K562 (cell line): ENCODE measurements at regions not wholly inside any gene's neighbourhood (a gene's known extent, or its start where the extent isn't known, plus 50 kb on each side); places are given as distances from the start of the nearest gene placed in this dataset.
A peak's percentile ranks its signal among the peaks of the same experiment; 100 is the strongest.

Source experiments
- ATAC-seq: fragments of 200-7000 bp; cut with Tn5 transposase; 3 replicates; pipeline ENCODE4 v1.9.1; 2020; ENCODE audit warnings: moderate library complexity
- BruUV-seq: library from RNA; stranded (reverse); fragments of 400-500 nt; replicated peaks from 2 replicates; lab custom pipeline; 2021; lab: Mats Ljungman, UMichigan
- CTCF ChIA-PET: fragments of 300-600 bp; formaldehyde crosslinking; extraction: SDS; loops from one replicate; lab custom pipeline; 2021; ENCODE audit warnings: low intra/inter-chr PET ratio; lab: Yijun Ruan, JAX
- POLR2A ChIA-PET: fragments of 300-600, 350-650 bp; sonication (Branson Sonifier 250); formaldehyde crosslinking; extraction: SDS; loops from one replicate; lab custom pipeline; 2021; ENCODE audit warnings: antibody characterized with exemption, inconsistent platforms; lab: Yijun Ruan, JAX
- DNase-seq, 4 experiments: peaks; one replicate each; pipeline versions ENCODE4 v3.0.0 to v3.0.0-alpha.2; 2011 to 2018; ENCODE audit warnings: low spot score in 3 of 4, mixed read lengths in 3 of 4; ENCODE audit errors: extremely low read depth in 1 of 4
- FAIRE-seq: peaks from 2 replicates; lab custom pipeline; 2011; peaks lifted over from hg19 to GRCh38; lab: Jason Lieb, UNC
- H2AFZ ChIP-seq: 2 replicates; pipeline ENCODE4 v1.6.0; 2011; ENCODE audit warnings: low read depth, low read length, control low read depth, inconsistent platforms
- H3K27ac ChIP-seq: fragments of 200-600 bp; 3 replicates; pipeline ENCODE4 v1.8.0; 2011; ENCODE audit warnings: low read depth, mild to moderate bottlenecking, control low read depth, inconsistent platforms, low read length, moderate library complexity, mixed read lengths; ENCODE audit errors: extremely low read depth
- H3K27me3 ChIP-seq, 2 experiments: fragments of 300-600 bp in 1 of 2; 2 replicates in 1 of 2; 3 replicates in 1 of 2; pipeline versions ENCODE4 v1.6.0 to v1.8.0; 2011; ENCODE audit warnings: inconsistent platforms in 2 of 2, low read length in 2 of 2, mild to moderate bottlenecking in 1 of 2, mixed read lengths in 1 of 2, moderate library complexity in 1 of 2; ENCODE audit not compliant: control insufficient read depth in 2 of 2, insufficient read depth in 2 of 2
- H3K36me3 ChIP-seq: fragments of 300-600 bp; 3 replicates; pipeline ENCODE4 v1.8.0; 2011; ENCODE audit warnings: mild to moderate bottlenecking, low read length, inconsistent platforms; ENCODE audit not compliant: control insufficient read depth, insufficient read depth
- H3K4me1 ChIP-seq, 2 experiments: fragments of 200-600 bp in 1 of 2; replicated peaks in 1 of 2; 2 replicates in 1 of 2; 3 replicates in 1 of 2; pipeline versions ENCODE4 v1.5.1 to v1.8.0; 2011; ENCODE audit warnings: inconsistent platforms in 2 of 2, low read length in 2 of 2, mild to moderate bottlenecking in 1 of 2, mixed read lengths in 1 of 2, moderate library complexity in 1 of 2; ENCODE audit not compliant: control insufficient read depth in 2 of 2, insufficient read depth in 2 of 2
- H3K4me2 ChIP-seq: 2 replicates; pipeline ENCODE4 v1.6.1; 2011; ENCODE audit warnings: low read length, control low read depth, inconsistent platforms, mixed read lengths; ENCODE audit not compliant: insufficient read depth
- H3K4me3 ChIP-seq: fragments of 200-600 bp; sonication (generic), shearing (Covaris generic); 2 replicates; pipeline ENCODE4 v1.5.1; 2016; ENCODE audit warnings: control low read depth, inconsistent platforms
- H3K79me2 ChIP-seq: fragments of 200-600 bp; 3 replicates; pipeline ENCODE4 v1.8.0; 2011; ENCODE audit warnings: low read length, inconsistent platforms; ENCODE audit not compliant: control insufficient read depth, insufficient read depth
- H3K9ac ChIP-seq, 2 experiments: 2 replicates each; pipeline versions ENCODE4 v1.6.0 to v1.6.1; 2011; ENCODE audit warnings: low read depth in 2 of 2, low read length in 2 of 2, control low read depth in 1 of 2, inconsistent platforms in 1 of 2, mild to moderate bottlenecking in 1 of 2, mixed read lengths in 1 of 2; ENCODE audit not compliant: insufficient read depth in 1 of 2
- H3K9me1 ChIP-seq: one replicate; pipeline ENCODE4 v1.6.0; 2011; ENCODE audit warnings: inconsistent platforms, mild to moderate bottlenecking, low read length, moderate library complexity; ENCODE audit not compliant: control insufficient read depth, insufficient read depth
- H3K9me3 ChIP-seq: replicated peaks from 2 replicates; pipeline ENCODE4 v1.5.1; 2011; ENCODE audit warnings: low read depth, low read length, inconsistent platforms; ENCODE audit not compliant: control insufficient read depth, insufficient read depth
- H4K20me1 ChIP-seq: replicated peaks from 2 replicates; pipeline ENCODE4 v1.6.1; 2011; ENCODE audit warnings: low read length, inconsistent platforms, mixed read lengths; ENCODE audit not compliant: control insufficient read depth, insufficient read depth
- ATF3 ChIP-seq, 2 experiments: fragments of 450-650 bp in 1 of 2; sonication (generic) in 1 of 2; formaldehyde crosslinking in 1 of 2; IDR thresholded peaks in 1 of 2; conservative IDR thresholded peaks in 1 of 2; 2 replicates each; pipeline versions ENCODE4 v1.6.1 to v1.8.1; 2016 to 2023; ENCODE audit warnings: mild to moderate bottlenecking in 2 of 2, moderate library complexity in 2 of 2, inconsistent platforms in 1 of 2, missing genetic modification reagents in 1 of 2
- BRD9 ChIP-seq: fragments of 450-650 bp; IDR thresholded peaks from 2 replicates; pipeline ENCODE4 v1.6.1; 2018; ENCODE audit warnings: low read depth; ENCODE audit not compliant: partially characterized antibody
- BRF1 ChIP-seq: IDR thresholded peaks from 3 replicates; pipeline ENCODE4 v1.6.1; 2011; ENCODE audit warnings: borderline replicate concordance, mild to moderate bottlenecking; ENCODE audit not compliant: insufficient read length; ENCODE audit errors: extremely low read depth
- CBFA2T2 ChIP-seq: fragments of 450-650 bp; conservative IDR thresholded peaks from 2 replicates; pipeline ENCODE4 v1.6.1; 2017; ENCODE audit warnings: mild to moderate bottlenecking
- JUND ChIP-seq, 2 experiments: IDR thresholded peaks; 2 replicates in 1 of 2; 3 replicates in 1 of 2; pipeline ENCODE4 v1.6.1; 2011; ENCODE audit warnings: borderline replicate concordance in 2 of 2, low read depth in 2 of 2, low read length in 2 of 2, improper control_type of control experiment in 1 of 2, missing biosample characterization in 1 of 2, missing genetic modification characterization in 1 of 2, missing genetic modification reagents in 1 of 2
- MECOM ChIP-seq: fragments of 250-450 bp; sonication (Bioruptor Pico); IDR thresholded peaks from 2 replicates; pipeline ENCODE4 v1.8.0; 2022; ENCODE audit warnings: inconsistent platforms
- RAD51 ChIP-seq: fragments of 450-650 bp; IDR thresholded peaks from 2 replicates; pipeline ENCODE4 v1.7.1; 2016; ENCODE audit warnings: low read depth, mild to moderate bottlenecking, borderline replicate concordance
- SIRT6 ChIP-seq: IDR thresholded peaks from one replicate; pipeline ENCODE4 v1.6.1; 2012; ENCODE audit warnings: low read depth, mild to moderate bottlenecking, control low read depth, inconsistent platforms, low read length, moderate library complexity
- ZNF212 ChIP-seq: fragments of 450-650 bp; formaldehyde crosslinking; IDR thresholded peaks from 2 replicates; pipeline ENCODE4 v1.4.0; 2020; ENCODE audit warnings: mild to moderate bottlenecking
- ZNF512 ChIP-seq: IDR thresholded peaks from 2 replicates; pipeline ENCODE4 v1.6.1; 2016; ENCODE audit warnings: missing genetic modification characterization, missing compliant biosample characterization
- ZNF551 ChIP-seq: fragments of 250-450 bp; sonication (Bioruptor Pico); IDR thresholded peaks from 2 replicates; pipeline ENCODE4 v1.5.0; 2021; ENCODE audit warnings: mild to moderate bottlenecking, moderate library complexity
- WGBS: fragments of 100-300 bp; shearing (Covaris generic); methylation state at CpG from one replicate; pipeline ENCODE4 v1.1.6; 2016; ENCODE audit warnings: low coverage, mixed read lengths; ENCODE audit not compliant: insufficient coverage; ENCODE audit errors: missing lambda C conversion rate; 5-methylcytosine and 5-hydroxymethylcytosine counted together
- in situ Hi-C: fragments of 300-500 bp; cut with MboI; formaldehyde crosslinking; loops from 4 replicates; pipeline ENCODE4 v1.15.0; 2018; ENCODE audit warnings: inconsistent platforms, mixed read lengths
- intact Hi-C: fragments of 100-400 bp; cut with micrococcal nuclease; formaldehyde crosslinking; loops from 2 replicates; pipeline ENCODE4 v1.14.2; 2022
- TF ChIP-seq, protein P1 (sequence below): sonication (generic); formaldehyde crosslinking; IDR thresholded peaks from 2 replicates; pipeline ENCODE4 v1.5.0; 2020; ENCODE audit warnings: missing genetic modification reagents
- TF ChIP-seq, protein P2 (sequence below), 2 experiments: IDR thresholded peaks; 2 replicates each; pipeline ENCODE4 v1.6.1; 2012; ENCODE audit warnings: improper control_type of control experiment in 2 of 2, low read depth in 2 of 2, low read length in 2 of 2, borderline replicate concordance in 1 of 2
- TF ChIP-seq, protein P3 (sequence below): fragments of 450-650 bp; formaldehyde crosslinking; IDR thresholded peaks from 2 replicates; pipeline ENCODE4 v1.4.0; 2020; ENCODE audit warnings: mild to moderate bottlenecking, mixed read lengths

DNA sequence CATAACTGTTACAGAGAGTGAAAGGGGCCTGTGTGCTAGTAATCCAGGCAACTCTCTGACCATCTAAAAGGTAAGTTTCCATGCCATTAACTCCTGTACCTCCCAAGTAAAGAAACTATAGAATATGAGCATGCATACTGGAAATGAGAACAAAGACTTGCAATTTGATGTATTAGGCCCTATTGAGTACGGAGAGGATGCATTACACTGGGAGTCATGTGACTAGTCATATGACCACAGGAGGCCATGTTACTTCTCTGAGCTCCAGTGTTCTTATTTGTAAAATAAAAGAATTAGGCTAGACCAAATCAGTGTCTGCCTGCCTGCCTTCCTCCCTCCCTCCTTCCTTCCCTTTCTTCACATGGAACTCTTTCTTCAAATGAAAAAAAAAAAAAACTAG lies 440.1 kb upstream of the CCDC196 start:
- Histone ChIP-seq H2AFZ (peak overlapping the region; percentile 48; the same call in 1 of the 2 replicates), H4K20me1 (no peaks in the 10 kb centered on the region), H3K9me1 (no peaks in the 10 kb centered on the region), H3K4me1 (no peaks in the 10 kb centered on the region), H3K27me3 (no peaks in the 10 kb centered on the region), H3K36me3 (no peaks in the 10 kb centered on the region), H3K4me2 (no peak overlapping the region; the same call in 1 of the 2 replicates), H3K9ac (no peak overlapping the region), H3K79me2 (no peaks in the 10 kb centered on the region), H3K27ac (no peak overlapping the region), H3K4me3 (no peak overlapping the region), H3K9me3 (no peaks in the 10 kb centered on the region)
- BruUV-seq, result no TSS peak
- WGBS, result 0% methylated on average over 1 of the region's 1 CpG
- ChIA-PET CTCF (no interaction called here), POLR2A (no interaction called here)
- intact Hi-C loops (no loop called here), in situ Hi-C loops (no loop called here)
- no peak for ATAC-seq
- no peak for DNase-seq
- FAIRE-seq, result no peak
- no peak for TF ChIP-seq SIRT6
- TF ChIP-seq, protein P1, sequence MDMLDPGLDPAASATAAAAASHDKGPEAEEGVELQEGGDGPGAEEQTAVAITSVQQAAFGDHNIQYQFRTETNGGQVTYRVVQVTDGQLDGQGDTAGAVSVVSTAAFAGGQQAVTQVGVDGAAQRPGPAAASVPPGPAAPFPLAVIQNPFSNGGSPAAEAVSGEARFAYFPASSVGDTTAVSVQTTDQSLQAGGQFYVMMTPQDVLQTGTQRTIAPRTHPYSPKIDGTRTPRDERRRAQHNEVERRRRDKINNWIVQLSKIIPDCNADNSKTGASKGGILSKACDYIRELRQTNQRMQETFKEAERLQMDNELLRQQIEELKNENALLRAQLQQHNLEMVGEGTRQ (CRISPR knock-in tag), result peak; percentile 47; the same call in 1 of the 2 replicates
- TF ChIP-seq ZNF212 (CRISPR knock-in tag), result no peak
- TF ChIP-seq ATF3 (IDR thresholded peaks at IDR 0.05), result no peak
- no peak for TF ChIP-seq ATF3 (CRISPR knock-in tag; conservative IDR thresholded peaks at IDR 0.05)
- no peak for TF ChIP-seq ZNF551 (CRISPR knock-in tag)
- no peak for TF ChIP-seq MECOM (CRISPR knock-in tag)
- no peak for TF ChIP-seq BRF1
- TF ChIP-seq, protein P2, sequence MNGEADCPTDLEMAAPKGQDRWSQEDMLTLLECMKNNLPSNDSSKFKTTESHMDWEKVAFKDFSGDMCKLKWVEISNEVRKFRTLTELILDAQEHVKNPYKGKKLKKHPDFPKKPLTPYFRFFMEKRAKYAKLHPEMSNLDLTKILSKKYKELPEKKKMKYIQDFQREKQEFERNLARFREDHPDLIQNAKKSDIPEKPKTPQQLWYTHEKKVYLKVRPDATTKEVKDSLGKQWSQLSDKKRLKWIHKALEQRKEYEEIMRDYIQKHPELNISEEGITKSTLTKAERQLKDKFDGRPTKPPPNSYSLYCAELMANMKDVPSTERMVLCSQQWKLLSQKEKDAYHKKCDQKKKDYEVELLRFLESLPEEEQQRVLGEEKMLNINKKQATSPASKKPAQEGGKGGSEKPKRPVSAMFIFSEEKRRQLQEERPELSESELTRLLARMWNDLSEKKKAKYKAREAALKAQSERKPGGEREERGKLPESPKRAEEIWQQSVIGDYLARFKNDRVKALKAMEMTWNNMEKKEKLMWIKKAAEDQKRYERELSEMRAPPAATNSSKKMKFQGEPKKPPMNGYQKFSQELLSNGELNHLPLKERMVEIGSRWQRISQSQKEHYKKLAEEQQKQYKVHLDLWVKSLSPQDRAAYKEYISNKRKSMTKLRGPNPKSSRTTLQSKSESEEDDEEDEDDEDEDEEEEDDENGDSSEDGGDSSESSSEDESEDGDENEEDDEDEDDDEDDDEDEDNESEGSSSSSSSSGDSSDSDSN (IDR thresholded peaks at IDR 0.05; ENCODE audit: borderline replicate concordance in 1 of 2, low read depth in 2 of 2, low read length in 2 of 2), result no peak
- no peak for TF ChIP-seq BRD9
- TF ChIP-seq CBFA2T2, result 0 out of 2 replicates have a peak, but pooled peaks have one; percentile 8
- no peak for TF ChIP-seq ZNF512 (tag)
- no peak for TF ChIP-seq JUND (IDR thresholded peaks at IDR 0.05; ENCODE audit: borderline replicate concordance, low read depth, low read length)
- no peak for TF ChIP-seq JUND (tag; IDR thresholded peaks at IDR 0.05; ENCODE audit: borderline replicate concordance, low read depth, low read length)
- TF ChIP-seq, protein P3, sequence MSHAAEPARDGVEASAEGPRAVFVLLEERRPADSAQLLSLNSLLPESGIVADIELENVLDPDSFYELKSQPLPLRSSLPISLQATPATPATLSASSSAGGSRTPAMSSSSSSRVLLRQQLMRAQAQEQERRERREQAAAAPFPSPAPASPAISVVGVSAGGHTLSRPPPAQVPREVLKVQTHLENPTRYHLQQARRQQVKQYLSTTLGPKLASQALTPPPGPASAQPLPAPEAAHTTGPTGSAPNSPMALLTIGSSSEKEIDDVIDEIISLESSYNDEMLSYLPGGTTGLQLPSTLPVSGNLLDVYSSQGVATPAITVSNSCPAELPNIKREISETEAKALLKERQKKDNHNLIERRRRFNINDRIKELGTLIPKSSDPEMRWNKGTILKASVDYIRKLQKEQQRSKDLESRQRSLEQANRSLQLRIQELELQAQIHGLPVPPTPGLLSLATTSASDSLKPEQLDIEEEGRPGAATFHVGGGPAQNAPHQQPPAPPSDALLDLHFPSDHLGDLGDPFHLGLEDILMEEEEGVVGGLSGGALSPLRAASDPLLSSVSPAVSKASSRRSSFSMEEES (CRISPR knock-in tag), result peak; percentile 78
- TF ChIP-seq RAD51, result peak; percentile 84
